ENCODE measurements at regions not wholly inside any gene's neighbourhood (a gene's known extent, or its start where the extent isn't known, plus 50 kb on each side); places are given as distances from the start of the nearest gene placed in this dataset.
"Not testable (repeated sequence)": the region's sequence is repeated elsewhere in the genome, so short reads cannot be mapped to it uniquely, and the experiment has no call there.

DNA sequence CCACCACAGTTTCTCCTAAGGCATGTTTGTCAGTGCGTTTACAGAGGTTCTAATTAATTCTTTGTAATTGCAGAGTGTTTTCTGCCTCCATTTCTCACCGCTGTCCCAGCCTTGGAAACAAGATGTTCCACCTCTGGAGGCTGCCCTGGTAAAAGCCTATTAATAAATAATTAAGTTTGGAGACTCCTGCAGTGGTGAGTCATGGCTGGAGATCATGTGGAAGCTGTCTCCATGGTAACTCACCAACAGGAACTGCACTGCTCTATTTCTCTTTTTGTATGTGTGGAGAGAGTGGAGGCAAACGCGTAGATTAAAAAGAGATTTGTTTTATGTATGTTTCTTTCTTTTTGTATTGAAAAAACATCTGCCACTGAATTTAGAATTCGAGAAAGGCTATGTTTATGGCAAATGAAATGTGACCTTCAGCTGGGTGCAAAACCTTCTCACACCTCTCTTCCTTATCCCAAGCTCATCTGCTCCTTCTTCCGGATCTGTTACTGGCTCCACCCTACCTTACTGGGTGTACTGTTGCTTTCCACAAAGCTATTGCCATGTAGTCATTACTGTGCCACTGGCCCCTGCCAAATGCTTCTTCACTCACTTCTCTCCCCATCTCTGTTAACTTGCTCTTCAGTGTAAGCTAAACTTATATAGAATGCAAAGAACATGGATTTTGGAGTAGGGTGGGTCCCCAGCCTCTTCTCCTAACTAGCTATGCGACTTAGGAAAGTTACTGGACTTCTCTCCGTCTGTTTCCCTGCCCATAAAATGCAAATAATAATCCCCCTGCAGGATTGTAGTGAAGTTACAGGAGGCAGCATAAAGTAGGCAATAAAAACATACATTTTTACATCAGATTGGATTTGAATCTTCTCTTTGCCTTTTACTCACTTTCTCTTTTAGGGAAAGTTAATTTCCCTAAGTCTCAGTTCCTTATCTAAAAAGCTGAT is 778.5 kb downstream of the NTRK3 start:
- intact Hi-C loops (cut with micrococcal nuclease; ENCODE audit: unreplicated experiment), result no loop called here
- no peaks in the 10 kb centered on the region for H4K20me1 ChIP-seq (ENCODE audit: insufficient read depth, low read length)
- H3K4me2 ChIP-seq (ENCODE audit: low read length), result no peak overlapping the region
- ChIA-PET POLR2A (interaction anchor here (0.7 kb wide), 1 partner anchor 237 kb away, joined by 4 read pairs; no protein-coding TSS in a partner anchor), CTCF (ENCODE audit: unreplicated experiment) (no interaction called here)
- no peak overlapping the region for H3K27ac ChIP-seq (ENCODE audit: low read depth, low read length, poor library complexity, severe bottlenecking)
- no TSS peak for BruUV-seq (replicated peaks)
- no peaks in the 10 kb centered on the region for H3K79me2 ChIP-seq (ENCODE audit: insufficient read depth, low read depth, low read length)
- no peaks in the 10 kb centered on the region for H3K9me3 ChIP-seq (ENCODE audit: low read length)
- no peaks in the 10 kb centered on the region for H3K36me3 ChIP-seq (ENCODE audit: insufficient read depth, low read length)
- H3K4me1 ChIP-seq (ENCODE audit: insufficient read depth, low read length, poor library complexity, severe bottlenecking), result no peaks in the 10 kb centered on the region
- H2AFZ ChIP-seq (ENCODE audit: low read length), result no peak overlapping the region
- H3K4me3 ChIP-seq (ENCODE audit: low read depth, low read length, poor library complexity, severe bottlenecking), result no peak overlapping the region
- no peaks in the 10 kb centered on the region for H3K9me2 ChIP-seq (ENCODE audit: insufficient read depth, low read length)
- DNase-seq (ENCODE audit: low spot score), result no peak
- TF ChIP-seq, protein P1, sequence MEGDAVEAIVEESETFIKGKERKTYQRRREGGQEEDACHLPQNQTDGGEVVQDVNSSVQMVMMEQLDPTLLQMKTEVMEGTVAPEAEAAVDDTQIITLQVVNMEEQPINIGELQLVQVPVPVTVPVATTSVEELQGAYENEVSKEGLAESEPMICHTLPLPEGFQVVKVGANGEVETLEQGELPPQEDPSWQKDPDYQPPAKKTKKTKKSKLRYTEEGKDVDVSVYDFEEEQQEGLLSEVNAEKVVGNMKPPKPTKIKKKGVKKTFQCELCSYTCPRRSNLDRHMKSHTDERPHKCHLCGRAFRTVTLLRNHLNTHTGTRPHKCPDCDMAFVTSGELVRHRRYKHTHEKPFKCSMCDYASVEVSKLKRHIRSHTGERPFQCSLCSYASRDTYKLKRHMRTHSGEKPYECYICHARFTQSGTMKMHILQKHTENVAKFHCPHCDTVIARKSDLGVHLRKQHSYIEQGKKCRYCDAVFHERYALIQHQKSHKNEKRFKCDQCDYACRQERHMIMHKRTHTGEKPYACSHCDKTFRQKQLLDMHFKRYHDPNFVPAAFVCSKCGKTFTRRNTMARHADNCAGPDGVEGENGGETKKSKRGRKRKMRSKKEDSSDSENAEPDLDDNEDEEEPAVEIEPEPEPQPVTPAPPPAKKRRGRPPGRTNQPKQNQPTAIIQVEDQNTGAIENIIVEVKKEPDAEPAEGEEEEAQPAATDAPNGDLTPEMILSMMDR (conservative IDR thresholded peaks at IDR 0.05; ENCODE audit: low read length), result 0 out of 2 replicates have a peak, but pooled peaks have one; percentile 18
- no peak for TF ChIP-seq EZH2phosphoT487 (IDR thresholded peaks at IDR 0.05; ENCODE audit: borderline replicate concordance, low read depth, low read length)

GRCh38 chr15:87477026-87477425 is 779.5 kb downstream of the NTRK3 start:
- no peak overlapping the region for H3K4me2 ChIP-seq (ENCODE audit: low read length)
- no peaks in the 10 kb centered on the region for H4K20me1 ChIP-seq (ENCODE audit: insufficient read depth, low read length)
- BruUV-seq (replicated peaks), result no TSS peak
- H3K9me2 ChIP-seq (ENCODE audit: insufficient read depth, low read length), result no peaks in the 10 kb centered on the region
- ChIA-PET POLR2A (no interaction called here), CTCF (ENCODE audit: unreplicated experiment) (no interaction called here)
- H3K4me1 ChIP-seq (ENCODE audit: insufficient read depth, low read length, poor library complexity, severe bottlenecking), result no peaks in the 10 kb centered on the region
- H2AFZ ChIP-seq (ENCODE audit: low read length), result no peak overlapping the region
- no peaks in the 10 kb centered on the region for H3K9me3 ChIP-seq (ENCODE audit: low read length)
- intact Hi-C loops (cut with micrococcal nuclease; ENCODE audit: unreplicated experiment), result no loop called here
- no peak overlapping the region for H3K4me3 ChIP-seq (ENCODE audit: low read depth, low read length, poor library complexity, severe bottlenecking)
- no peak overlapping the region for H3K27ac ChIP-seq (ENCODE audit: low read depth, low read length, poor library complexity, severe bottlenecking)
- no peak for DNase-seq (ENCODE audit: low spot score)
- H3K36me3 ChIP-seq (ENCODE audit: insufficient read depth, low read length), result no peaks in the 10 kb centered on the region
- H3K79me2 ChIP-seq (ENCODE audit: insufficient read depth, low read depth, low read length), result no peaks in the 10 kb centered on the region
- TF ChIP-seq, protein P1 (conservative IDR thresholded peaks at IDR 0.05; ENCODE audit: low read length), result no peak
- no peak for TF ChIP-seq EZH2phosphoT487 (IDR thresholded peaks at IDR 0.05; ENCODE audit: borderline replicate concordance, low read depth, low read length)

DNA sequence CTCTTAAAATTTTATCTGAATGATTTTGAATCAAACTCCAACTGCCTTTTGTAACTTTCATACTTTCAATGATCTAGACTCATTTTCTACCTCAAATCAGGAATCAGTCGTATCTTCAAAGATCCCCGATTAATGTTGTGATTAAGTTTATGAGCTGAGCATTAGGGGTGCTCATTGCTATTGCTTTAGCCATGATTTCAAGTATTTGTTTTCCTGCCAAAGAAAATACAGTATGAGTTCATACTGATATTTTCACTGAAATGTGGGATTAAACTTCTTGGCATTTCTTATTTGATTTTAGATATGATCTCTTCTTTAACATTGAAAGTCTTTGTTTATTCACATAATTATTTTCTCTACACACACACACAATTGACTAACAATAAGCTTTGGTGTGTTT is 785.6 kb downstream of the NTRK3 start:
- no peak overlapping the region for H3K4me3 ChIP-seq (ENCODE audit: low read depth, low read length, poor library complexity, severe bottlenecking)
- POLR2A ChIA-PET, result no interaction called here
- no TSS peak for BruUV-seq (replicated peaks)

DNA sequence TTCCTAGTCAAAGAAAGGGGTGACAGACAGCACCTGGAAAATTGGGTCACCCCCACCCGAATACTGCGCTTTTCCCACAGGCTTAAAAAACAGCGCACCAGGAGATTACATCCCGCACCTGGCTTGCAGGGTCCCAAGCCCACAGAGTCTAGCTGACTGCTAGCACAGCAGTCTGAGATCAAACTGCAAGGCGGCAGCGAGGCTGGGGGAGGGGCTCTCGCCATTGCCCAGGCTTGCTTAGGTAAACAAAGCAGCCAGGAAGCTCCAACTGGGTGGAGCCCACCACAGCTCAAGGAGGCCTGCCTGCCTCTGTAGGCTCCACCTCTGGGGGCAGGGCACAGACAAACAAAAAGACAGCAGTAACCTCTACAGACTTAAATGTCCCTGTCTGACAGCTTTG is 792.6 kb downstream of the NTRK3 start:
- CTCF ChIA-PET (ENCODE audit: unreplicated experiment); H3K9me2 ChIP-seq (ENCODE audit: insufficient read depth, low read length); H2AFZ ChIP-seq (ENCODE audit: low read length); DNase-seq (ENCODE audit: low spot score); H3K4me3 ChIP-seq (ENCODE audit: low read depth, low read length, poor library complexity, severe bottlenecking); H3K4me2 ChIP-seq (ENCODE audit: low read length); POLR2A ChIA-PET; H3K9me3 ChIP-seq (ENCODE audit: low read length); H3K27ac ChIP-seq (ENCODE audit: low read depth, low read length, poor library complexity, severe bottlenecking); BruUV-seq (replicated peaks); H4K20me1 ChIP-seq (ENCODE audit: insufficient read depth, low read length); H3K36me3 ChIP-seq (ENCODE audit: insufficient read depth, low read length); H3K79me2 ChIP-seq (ENCODE audit: insufficient read depth, low read depth, low read length); H3K4me1 ChIP-seq (ENCODE audit: insufficient read depth, low read length, poor library complexity, severe bottlenecking); intact Hi-C loops (cut with micrococcal nuclease; ENCODE audit: unreplicated experiment): not testable (repeated sequence)

More for the DNA sequence above, 785.6 kb downstream of the NTRK3 start:
- intact Hi-C loops (cut with micrococcal nuclease; ENCODE audit: unreplicated experiment), result no loop called here
- Histone ChIP-seq H3K27ac (ENCODE audit: low read depth, low read length, poor library complexity, severe bottlenecking) (no peak overlapping the region), H2AFZ (ENCODE audit: low read length) (no peak overlapping the region), H3K79me2 (ENCODE audit: insufficient read depth, low read depth, low read length) (no peaks in the 10 kb centered on the region), H3K9me3 (ENCODE audit: low read length) (no peaks in the 10 kb centered on the region), H3K4me1 (ENCODE audit: insufficient read depth, low read length, poor library complexity, severe bottlenecking) (no peaks in the 10 kb centered on the region), H4K20me1 (ENCODE audit: insufficient read depth, low read length) (no peaks in the 10 kb centered on the region), H3K4me2 (ENCODE audit: low read length) (no peak overlapping the region), H3K36me3 (ENCODE audit: insufficient read depth, low read length) (no peaks in the 10 kb centered on the region), H3K9me2 (ENCODE audit: insufficient read depth, low read length) (no peaks in the 10 kb centered on the region)
- no peak for DNase-seq (ENCODE audit: low spot score)
- no peak for TF ChIP-seq EZH2phosphoT487 (IDR thresholded peaks at IDR 0.05; ENCODE audit: borderline replicate concordance, low read depth, low read length)
- TF ChIP-seq, protein P1 (conservative IDR thresholded peaks at IDR 0.05; ENCODE audit: low read length), result no peak
- CTCF ChIA-PET (ENCODE audit: unreplicated experiment), result no interaction called here

Data from OCI-LY7 (cell line).